OCI-LY3 (cell line): ENCODE measurements at regions not wholly inside any gene's neighbourhood (a gene's known extent, or its start where the extent isn't known, plus 50 kb on each side); places are given as distances from the start of the nearest gene placed in this dataset.

ENCODE experiments used
- H2AFZ ChIP-seq: fragments of 200-600, 300-600 bp; shearing (Covaris generic); 2 replicates; pipeline ENCODE4 v1.6.0; 2014; ENCODE audit warnings: antibody characterized with exemption, low read depth, low read length
- H3K27ac ChIP-seq: fragments of 200-600, 300-600 bp; sonication (generic); 2 replicates; pipeline ENCODE4 v1.5.1; 2014; ENCODE audit warnings: mild to moderate bottlenecking, low read length, moderate library complexity, mixed read lengths
- H3K27me3 ChIP-seq: fragments of 200-600, 300-600 bp; sonication (generic); 2 replicates; pipeline ENCODE4 v1.6.1; 2014; ENCODE audit warnings: low read depth, low read length, mixed read lengths
- H3K36me3 ChIP-seq: fragments of 200-600, 300-600 bp; sonication (generic); replicated peaks from 2 replicates; pipeline ENCODE3; 2014; ENCODE audit warnings: low read depth, low read length, mixed read lengths
- H3K4me1 ChIP-seq: fragments of 300-600, 200-600 bp; sonication (generic); 2 replicates; pipeline ENCODE4 v1.6.1; 2014; ENCODE audit warnings: low read length, mixed read lengths
- H3K4me2 ChIP-seq: fragments of 200-600, 300-600 bp; sonication (generic); 2 replicates; pipeline ENCODE4 v1.6.1; 2014; ENCODE audit warnings: low read length, mixed read lengths
- H3K4me3 ChIP-seq: fragments of 300-600, 200-600 bp; sonication (generic); 2 replicates; pipeline ENCODE4 v1.5.1; 2014; ENCODE audit warnings: antibody characterized with exemption, mild to moderate bottlenecking, low read length, moderate library complexity
- H3K79me2 ChIP-seq: fragments of 300-600, 200-600 bp; shearing (Covaris generic); 2 replicates; pipeline ENCODE4 v1.6.1; 2014; ENCODE audit warnings: mild to moderate bottlenecking, low read length, mixed read lengths
- H3K9ac ChIP-seq: fragments of 300-600, 200-600 bp; shearing (Covaris generic); 2 replicates; pipeline ENCODE4 v1.6.0; 2014; ENCODE audit warnings: mild to moderate bottlenecking, low read length, moderate library complexity
- H3K9me3 ChIP-seq: fragments of 200-600, 300-600 bp; shearing (Covaris generic); 2 replicates; pipeline ENCODE4 v1.6.1; 2014; ENCODE audit warnings: low read length, mixed read lengths; ENCODE audit not compliant: insufficient read depth
- H4K20me1 ChIP-seq: fragments of 200-600, 300-600 bp; sonication (generic); 2 replicates; pipeline ENCODE4 v1.6.1; 2016; ENCODE audit warnings: low read length, mixed read lengths; ENCODE audit not compliant: insufficient read depth
- EZH2phosphoT487 ChIP-seq: fragments of 200-600 bp; shearing (Covaris generic); IDR thresholded peaks from 2 replicates; pipeline ENCODE4 v1.6.1; 2018; ENCODE audit warnings: antibody characterized with exemption, mixed run types, low read depth
- TF ChIP-seq, protein P1 (sequence below): fragments of 200-600, 300-600 bp; sonication (generic); IDR thresholded peaks from 2 replicates; pipeline ENCODE4 v1.5.1; 2014; ENCODE audit warnings: antibody characterized with exemption, low read length, low read depth

DNA sequence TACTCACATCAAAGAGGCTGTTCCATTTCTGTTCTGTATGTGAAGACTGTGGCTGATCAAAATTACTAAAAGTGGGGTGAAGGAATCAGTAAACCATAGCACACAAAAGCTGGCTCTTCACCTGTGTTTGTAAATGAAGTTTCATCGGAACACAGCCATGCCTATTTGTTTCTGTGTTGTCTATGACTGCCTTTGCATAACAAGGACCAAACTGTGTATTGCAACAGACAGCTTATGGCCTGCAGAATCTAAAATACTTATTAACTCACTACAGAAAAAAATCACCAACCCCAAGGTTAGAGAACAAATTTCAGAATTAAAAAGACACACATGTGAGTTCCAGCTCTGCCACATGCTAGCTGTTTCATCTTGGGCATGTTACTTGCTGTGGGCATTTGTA, 163.9 kb downstream of the LYPLAL1 start:
- Histone ChIP-seq H3K4me3 (no peak overlapping the region), H3K4me1 (no peaks in the 10 kb centered on the region), H3K36me3 (no peaks in the 10 kb centered on the region), H3K4me2 (no peak overlapping the region), H3K9me3 (no peaks in the 10 kb centered on the region), H4K20me1 (no peaks in the 10 kb centered on the region), H3K79me2 (no peaks in the 10 kb centered on the region), H3K27me3 (no peaks in the 10 kb centered on the region), H3K27ac (no peak overlapping the region), H2AFZ (no peak overlapping the region), H3K9ac (no peak overlapping the region)
- TF ChIP-seq EZH2phosphoT487 = no peak
- TF ChIP-seq, protein P1, sequence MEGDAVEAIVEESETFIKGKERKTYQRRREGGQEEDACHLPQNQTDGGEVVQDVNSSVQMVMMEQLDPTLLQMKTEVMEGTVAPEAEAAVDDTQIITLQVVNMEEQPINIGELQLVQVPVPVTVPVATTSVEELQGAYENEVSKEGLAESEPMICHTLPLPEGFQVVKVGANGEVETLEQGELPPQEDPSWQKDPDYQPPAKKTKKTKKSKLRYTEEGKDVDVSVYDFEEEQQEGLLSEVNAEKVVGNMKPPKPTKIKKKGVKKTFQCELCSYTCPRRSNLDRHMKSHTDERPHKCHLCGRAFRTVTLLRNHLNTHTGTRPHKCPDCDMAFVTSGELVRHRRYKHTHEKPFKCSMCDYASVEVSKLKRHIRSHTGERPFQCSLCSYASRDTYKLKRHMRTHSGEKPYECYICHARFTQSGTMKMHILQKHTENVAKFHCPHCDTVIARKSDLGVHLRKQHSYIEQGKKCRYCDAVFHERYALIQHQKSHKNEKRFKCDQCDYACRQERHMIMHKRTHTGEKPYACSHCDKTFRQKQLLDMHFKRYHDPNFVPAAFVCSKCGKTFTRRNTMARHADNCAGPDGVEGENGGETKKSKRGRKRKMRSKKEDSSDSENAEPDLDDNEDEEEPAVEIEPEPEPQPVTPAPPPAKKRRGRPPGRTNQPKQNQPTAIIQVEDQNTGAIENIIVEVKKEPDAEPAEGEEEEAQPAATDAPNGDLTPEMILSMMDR = no peak

- no peaks in the 10 kb centered on the region for H4K20me1 ChIP-seq
- no peaks in the 10 kb centered on the region for H3K4me1 ChIP-seq
- H3K9me3 ChIP-seq = no peaks in the 10 kb centered on the region
- H3K27me3 ChIP-seq = no peaks in the 10 kb centered on the region
- TF ChIP-seq, protein P1 = no peak
- TF ChIP-seq EZH2phosphoT487 = no peak
- no peak overlapping the region for H2AFZ ChIP-seq
- H3K4me2 ChIP-seq = no peak overlapping the region
- H3K4me3 ChIP-seq = no peak overlapping the region
- H3K27ac ChIP-seq = no peak overlapping the region
- no peaks in the 10 kb centered on the region for H3K36me3 ChIP-seq
- H3K79me2 ChIP-seq = no peaks in the 10 kb centered on the region
- no peak overlapping the region for H3K9ac ChIP-seq
These were observed 159.9 kb downstream of the LYPLAL1 start for GRCh38 chr1:219333626-219334025.

GRCh38 chr1:219331424-219331823, 157.7 kb downstream of the LYPLAL1 start:
- Histone ChIP-seq H3K9me3 (peaks cover 12% of the 10 kb centered on the region; the same call in 1 of the 2 replicates), H4K20me1 (no peaks in the 10 kb centered on the region), H3K9ac (no peak overlapping the region), H2AFZ (no peak overlapping the region), H3K36me3 (peaks cover 3% of the 10 kb centered on the region), H3K27ac (no peak overlapping the region), H3K79me2 (no peaks in the 10 kb centered on the region), H3K4me3 (no peak overlapping the region), H3K4me1 (no peaks in the 10 kb centered on the region), H3K4me2 (no peak overlapping the region), H3K27me3 (peaks cover 10% of the 10 kb centered on the region)
- no peak for TF ChIP-seq EZH2phosphoT487
- TF ChIP-seq, protein P1 = no peak

DNA sequence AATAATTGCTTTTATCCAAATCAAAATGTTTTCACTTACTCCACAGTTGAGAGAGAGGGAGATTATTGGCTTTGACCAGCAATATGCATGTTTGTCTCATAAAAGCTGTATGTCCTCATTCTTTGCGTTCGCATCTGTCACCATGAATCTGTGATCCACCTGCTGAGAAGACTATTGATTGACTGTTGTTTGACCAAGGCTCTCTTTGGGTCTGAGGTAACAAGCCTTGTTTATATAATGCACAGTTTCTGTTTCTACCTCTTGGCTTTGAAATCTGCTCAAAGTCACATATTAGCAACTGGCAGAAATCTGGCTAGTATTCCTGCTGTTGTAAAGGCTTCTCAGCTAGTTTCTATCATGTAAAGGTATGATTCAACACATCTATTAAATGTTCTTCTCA, 157.0 kb downstream of the LYPLAL1 start:
- Histone ChIP-seq H3K79me2 (no peaks in the 10 kb centered on the region), H3K9ac (no peak overlapping the region), H2AFZ (no peak overlapping the region), H3K36me3 (peaks cover 3% of the 10 kb centered on the region), H3K4me1 (no peaks in the 10 kb centered on the region; the same call in 1 of the 2 replicates), H3K27ac (no peak overlapping the region), H4K20me1 (no peaks in the 10 kb centered on the region), H3K4me3 (no peak overlapping the region), H3K27me3 (peaks cover 12% of the 10 kb centered on the region), H3K9me3 (peaks cover 12% of the 10 kb centered on the region; the same call in 1 of the 2 replicates), H3K4me2 (no peak overlapping the region)
- TF ChIP-seq, protein P1 = no peak
- no peak for TF ChIP-seq EZH2phosphoT487
